HEK293T (cell line): ENCODE measurements at regions not wholly inside any gene's neighbourhood (a gene's known extent, or its start where the extent isn't known, plus 50 kb on each side); places are given as distances from the start of the nearest gene placed in this dataset.

Experiments used
- CTCF ChIA-PET: fragments of 350-600 bp; formaldehyde crosslinking; extraction: SDS; loops from one replicate; lab custom pipeline; 2021; ENCODE audit warnings: antibody characterized with exemption, inconsistent platforms; lab: Yijun Ruan, JAX
- POLR2A ChIA-PET: fragments of 350-600 bp; formaldehyde crosslinking; extraction: SDS; loops from one replicate; lab custom pipeline; 2020; ENCODE audit warnings: antibody characterized with exemption, inconsistent platforms; lab: Yijun Ruan, JAX
- DNase-seq: peaks from one replicate; pipeline ENCODE4 v3.0.0; 2012; ENCODE audit warnings: mixed read lengths; ENCODE audit errors: extremely low spot score
- ARNT ChIP-seq: fragments of 450-650 bp; IDR thresholded peaks from 2 replicates; pipeline ENCODE4 v1.6.1; 2017; ENCODE audit warnings: mild to moderate bottlenecking
- BHLHE40 ChIP-seq: fragments of 450-650 bp; IDR thresholded peaks from 2 replicates; pipeline ENCODE4 v1.6.1; 2016; ENCODE audit warnings: mild to moderate bottlenecking, moderate library complexity, borderline replicate concordance
- CTBP1 ChIP-seq: fragments of 450-650 bp; IDR thresholded peaks from 2 replicates; pipeline ENCODE4 v1.6.1; 2016; ENCODE audit warnings: borderline replicate concordance
- ELF4 ChIP-seq: fragments of 450-650 bp; IDR thresholded peaks from 2 replicates; pipeline ENCODE4 v1.6.1; 2017; ENCODE audit warnings: antibody characterized with exemption
- FOXA1 ChIP-seq: fragments of 450-650 bp; IDR thresholded peaks from 2 replicates; pipeline ENCODE4 v1.6.1; 2016; ENCODE audit warnings: mild to moderate bottlenecking
- FOXK2 ChIP-seq: fragments of 450-650 bp; IDR thresholded peaks from 2 replicates; pipeline ENCODE4 v1.6.1; 2016; ENCODE audit warnings: mild to moderate bottlenecking
- FOXM1 ChIP-seq: fragments of 450-650 bp; IDR thresholded peaks from 2 replicates; pipeline ENCODE4 v1.6.1; 2017; ENCODE audit warnings: mild to moderate bottlenecking, borderline replicate concordance
- HDGF ChIP-seq: fragments of 450-650 bp; IDR thresholded peaks from 2 replicates; pipeline ENCODE4 v1.6.1; 2017; ENCODE audit warnings: antibody characterized with exemption, borderline replicate concordance
- L3MBTL2 ChIP-seq: fragments of 450-650 bp; conservative IDR thresholded peaks from 2 replicates; pipeline ENCODE4 v1.6.1; 2016; ENCODE audit warnings: mild to moderate bottlenecking
- LEF1 ChIP-seq: fragments of 450-650 bp; IDR thresholded peaks from 2 replicates; pipeline ENCODE4 v1.6.1; 2017; ENCODE audit warnings: mild to moderate bottlenecking, borderline replicate concordance
- NFRKB ChIP-seq: fragments of 450-650 bp; IDR thresholded peaks from 2 replicates; pipeline ENCODE4 v1.6.1; 2016; ENCODE audit warnings: mild to moderate bottlenecking, moderate library complexity
- SP1 ChIP-seq: fragments of 450-650 bp; IDR thresholded peaks from 2 replicates; pipeline ENCODE4 v1.6.1; 2017
- SUZ12 ChIP-seq: fragments of 450-650 bp; IDR thresholded peaks from 2 replicates; pipeline ENCODE4 v1.6.1; 2016; ENCODE audit warnings: mild to moderate bottlenecking
- TARDBP ChIP-seq: fragments of 450-650 bp; IDR thresholded peaks from 2 replicates; pipeline ENCODE4 v1.6.1; 2016
- ZNF384 ChIP-seq: fragments of 450-650 bp; IDR thresholded peaks from 2 replicates; pipeline ENCODE4 v1.6.1; 2016
- TF ChIP-seq, protein P1 (sequence below): fragments of 450-650 bp; IDR thresholded peaks from 2 replicates; pipeline ENCODE4 v1.6.1; 2016

DNA sequence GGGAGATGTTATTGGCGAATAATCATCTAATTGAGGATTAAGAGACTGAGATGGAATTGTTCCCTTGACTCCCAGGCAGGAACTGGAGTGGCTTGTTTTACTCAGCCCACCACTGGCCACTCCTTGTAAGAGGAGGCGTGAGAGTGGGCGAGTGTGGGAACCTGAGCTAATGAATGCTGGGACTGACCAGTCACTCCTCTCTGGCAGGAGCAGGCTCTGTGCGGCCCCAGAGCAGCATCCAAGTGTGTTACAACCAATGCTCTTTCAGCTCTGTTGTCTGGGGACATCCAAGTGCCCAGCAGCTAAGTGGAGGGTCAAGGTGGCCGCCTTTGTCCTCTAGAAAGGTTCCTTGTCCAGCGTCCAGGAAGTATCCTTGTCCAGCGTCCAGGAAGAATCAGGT is 739.9 kb downstream of the CDH8 start:
- DNase-seq: no peak
- CTCF ChIA-PET: no interaction called here
- TF ChIP-seq BHLHE40: no peak
- TF ChIP-seq LEF1: no peak
- no peak for TF ChIP-seq ELF4
- no peak for TF ChIP-seq TARDBP
- no peak for TF ChIP-seq FOXK2
- TF ChIP-seq FOXA1: no peak
- TF ChIP-seq CTBP1: no peak
- TF ChIP-seq SUZ12: no peak
- no peak for TF ChIP-seq FOXM1
- no peak for TF ChIP-seq ZNF384
- TF ChIP-seq HDGF: no peak
- TF ChIP-seq SP1: no peak
- TF ChIP-seq ARNT: no peak
- POLR2A ChIA-PET: no interaction called here

GRCh38 chr16:61295311-61295710 is 740.9 kb downstream of the CDH8 start:
- CTCF ChIA-PET: no interaction called here
- no peak for DNase-seq
- TF ChIP-seq CTBP1 (no peak), ARNT (no peak), FOXA1 (no peak), TARDBP (no peak), FOXK2 (no peak), L3MBTL2 (no peak), LEF1 (no peak), ZNF384 (no peak), NFRKB (no peak), BHLHE40 (no peak), FOXM1 (no peak)
- TF ChIP-seq, protein P1, sequence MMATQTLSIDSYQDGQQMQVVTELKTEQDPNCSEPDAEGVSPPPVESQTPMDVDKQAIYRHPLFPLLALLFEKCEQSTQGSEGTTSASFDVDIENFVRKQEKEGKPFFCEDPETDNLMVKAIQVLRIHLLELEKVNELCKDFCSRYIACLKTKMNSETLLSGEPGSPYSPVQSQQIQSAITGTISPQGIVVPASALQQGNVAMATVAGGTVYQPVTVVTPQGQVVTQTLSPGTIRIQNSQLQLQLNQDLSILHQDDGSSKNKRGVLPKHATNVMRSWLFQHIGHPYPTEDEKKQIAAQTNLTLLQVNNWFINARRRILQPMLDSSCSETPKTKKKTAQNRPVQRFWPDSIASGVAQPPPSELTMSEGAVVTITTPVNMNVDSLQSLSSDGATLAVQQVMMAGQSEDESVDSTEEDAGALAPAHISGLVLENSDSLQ: no peak
- POLR2A ChIA-PET: no interaction called here

DNA sequence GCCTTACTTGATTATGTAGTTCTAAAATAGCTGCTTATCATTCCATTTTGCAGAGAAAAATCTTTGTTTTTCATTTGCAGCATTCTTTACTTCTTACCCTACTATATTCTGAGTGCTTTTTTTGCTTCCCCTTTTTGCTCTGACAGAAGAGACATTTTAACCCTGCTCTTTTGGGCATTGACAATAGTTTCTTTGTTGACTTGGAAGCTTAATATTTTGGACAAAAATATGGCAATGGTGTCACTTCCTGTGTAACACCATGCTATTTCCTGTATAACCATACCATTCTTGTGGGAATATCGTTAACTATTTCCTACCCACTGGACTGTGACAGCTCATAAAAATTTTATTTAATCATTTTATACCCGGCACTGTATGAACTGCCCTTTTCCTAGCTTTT is 747.1 kb downstream of the CDH8 start:
- TF ChIP-seq LEF1 (no peak), SP1 (no peak), NFRKB (no peak), L3MBTL2 (no peak), CTBP1 (no peak), FOXM1 (no peak), ZNF384 (no peak), ELF4 (no peak), HDGF (no peak), TARDBP (no peak), BHLHE40 (no peak)
- CTCF ChIA-PET: no interaction called here
- POLR2A ChIA-PET: no interaction called here
- no peak for DNase-seq

- no peak for DNase-seq
- POLR2A ChIA-PET: no interaction called here
- no peak for TF ChIP-seq CTBP1
- no peak for TF ChIP-seq BHLHE40
- CTCF ChIA-PET: no interaction called here
Observed at GRCh38 chr16:61277849-61278248, 758.4 kb downstream of the CDH8 start.

DNA sequence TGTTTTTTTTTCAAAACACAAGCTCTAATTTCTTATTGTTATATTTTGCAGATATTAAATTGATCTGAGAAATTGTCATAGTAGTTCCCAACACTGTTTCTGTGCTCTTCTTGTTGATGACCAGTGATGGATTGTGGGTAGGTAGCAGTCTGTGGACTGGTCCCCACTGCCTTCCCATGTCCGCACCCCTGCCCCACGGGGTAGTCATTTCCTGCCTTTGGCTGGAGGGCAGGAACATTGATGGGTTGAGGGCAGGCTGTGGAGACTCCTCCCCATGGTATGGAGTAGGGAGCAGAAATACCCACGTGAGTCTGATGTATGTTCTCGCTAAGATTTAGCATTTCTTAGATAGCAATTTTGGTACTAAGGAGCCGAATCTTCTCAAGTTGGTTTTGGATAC is 762.0 kb downstream of the CDH8 start:
- ChIA-PET CTCF (no interaction called here), POLR2A (no interaction called here)
- DNase-seq: no peak
- TF ChIP-seq FOXM1 (no peak), ELF4 (no peak), TARDBP (no peak), FOXA1 (no peak)

DNA sequence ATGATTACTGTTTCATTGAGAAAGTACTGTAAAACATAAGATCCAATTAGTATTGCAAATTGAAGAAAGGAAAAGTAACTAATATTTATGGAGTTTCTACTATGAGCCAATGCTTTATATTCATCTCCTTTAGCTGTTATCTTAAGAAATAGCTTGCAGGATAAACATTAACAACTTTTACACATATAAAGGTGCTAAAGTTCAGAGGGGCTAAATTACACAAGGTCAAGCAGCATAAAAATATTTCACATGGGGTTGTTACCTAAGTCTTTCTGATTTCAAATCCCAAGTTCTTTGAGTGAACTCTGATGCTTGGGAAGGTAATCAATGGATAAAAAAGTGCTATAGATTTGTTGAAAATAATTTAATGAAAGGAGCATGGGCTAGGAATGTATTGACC is 765.5 kb downstream of the CDH8 start:
- ChIA-PET POLR2A (no interaction called here), CTCF (no interaction called here)
- TF ChIP-seq FOXK2: no peak
- no peak for TF ChIP-seq L3MBTL2
- TF ChIP-seq SP1: no peak
- no peak for TF ChIP-seq NFRKB
- TF ChIP-seq LEF1: no peak
- no peak for TF ChIP-seq ELF4
- no peak for TF ChIP-seq ARNT
- no peak for TF ChIP-seq ZNF384
- TF ChIP-seq HDGF: no peak
- no peak for TF ChIP-seq BHLHE40
- no peak for DNase-seq

DNA sequence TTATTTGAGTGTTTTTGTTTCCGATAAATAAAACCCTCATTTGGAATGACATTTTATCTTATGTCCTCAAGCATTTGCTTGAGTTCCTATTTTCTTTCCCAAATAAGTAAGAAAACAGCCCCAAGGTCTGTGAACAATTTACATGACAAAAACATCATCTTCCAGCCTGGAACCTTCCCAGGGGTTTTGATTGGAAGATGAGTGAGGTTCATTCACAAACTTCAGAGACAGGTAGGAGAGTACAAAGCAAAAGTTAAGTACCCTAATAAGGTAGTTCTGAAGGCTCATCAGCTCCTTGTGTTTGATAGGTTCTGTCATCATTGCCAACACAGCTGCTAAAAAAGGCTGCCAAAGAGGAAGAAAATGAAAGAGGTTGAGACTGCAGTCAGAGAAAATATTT is 772.8 kb downstream of the CDH8 start:
- ChIA-PET POLR2A (no interaction called here), CTCF (no interaction called here)
- DNase-seq: no peak
- TF ChIP-seq SP1 (no peak), LEF1 (no peak), BHLHE40 (no peak), L3MBTL2 (no peak), SUZ12 (no peak), NFRKB (no peak), FOXA1 (no peak), ARNT (no peak), CTBP1 (no peak), HDGF (no peak), TARDBP (no peak), ELF4 (no peak), FOXK2 (no peak), ZNF384 (no peak), FOXM1 (no peak)
- TF ChIP-seq, protein P1: no peak
